ENCODE measurements at regions not wholly inside any gene's neighbourhood (a gene's known extent, or its start where the extent isn't known, plus 50 kb on each side); places are given as distances from the start of the nearest gene placed in this dataset.

GRCh38 chr7:112646783-112647182 is 143.4 kb downstream of the TMEM168 start:
- no peaks in the 10 kb centered on the region for H3K27me3 ChIP-seq (ENCODE audit: insufficient read depth, poor library complexity, severe bottlenecking)
- no peak overlapping the region for H3K27ac ChIP-seq (ENCODE audit: poor library complexity, severe bottlenecking)
- no peak for DNase-seq (ENCODE audit: low spot score)
- H3K4me3 ChIP-seq (ENCODE audit: severe bottlenecking), result no peak overlapping the region
- H3K4me1 ChIP-seq (ENCODE audit: insufficient read depth, poor library complexity, severe bottlenecking), result no peaks in the 10 kb centered on the region
- no peak for ATAC-seq (ENCODE audit: low read depth)
- H3K9me3 ChIP-seq (ENCODE audit: severe bottlenecking), result peaks cover 9% of the 10 kb centered on the region
- H3K36me3 ChIP-seq (ENCODE audit: low read depth), result no peaks in the 10 kb centered on the region
- TF ChIP-seq, protein P1, sequence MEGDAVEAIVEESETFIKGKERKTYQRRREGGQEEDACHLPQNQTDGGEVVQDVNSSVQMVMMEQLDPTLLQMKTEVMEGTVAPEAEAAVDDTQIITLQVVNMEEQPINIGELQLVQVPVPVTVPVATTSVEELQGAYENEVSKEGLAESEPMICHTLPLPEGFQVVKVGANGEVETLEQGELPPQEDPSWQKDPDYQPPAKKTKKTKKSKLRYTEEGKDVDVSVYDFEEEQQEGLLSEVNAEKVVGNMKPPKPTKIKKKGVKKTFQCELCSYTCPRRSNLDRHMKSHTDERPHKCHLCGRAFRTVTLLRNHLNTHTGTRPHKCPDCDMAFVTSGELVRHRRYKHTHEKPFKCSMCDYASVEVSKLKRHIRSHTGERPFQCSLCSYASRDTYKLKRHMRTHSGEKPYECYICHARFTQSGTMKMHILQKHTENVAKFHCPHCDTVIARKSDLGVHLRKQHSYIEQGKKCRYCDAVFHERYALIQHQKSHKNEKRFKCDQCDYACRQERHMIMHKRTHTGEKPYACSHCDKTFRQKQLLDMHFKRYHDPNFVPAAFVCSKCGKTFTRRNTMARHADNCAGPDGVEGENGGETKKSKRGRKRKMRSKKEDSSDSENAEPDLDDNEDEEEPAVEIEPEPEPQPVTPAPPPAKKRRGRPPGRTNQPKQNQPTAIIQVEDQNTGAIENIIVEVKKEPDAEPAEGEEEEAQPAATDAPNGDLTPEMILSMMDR (IDR thresholded peaks at IDR 0.05; ENCODE audit: poor library complexity, severe bottlenecking), result no peak

GRCh38 chr7:112648781-112649180 is 141.4 kb downstream of the TMEM168 start:
- no peaks in the 10 kb centered on the region for H3K27me3 ChIP-seq (ENCODE audit: insufficient read depth, poor library complexity, severe bottlenecking)
- ATAC-seq (ENCODE audit: low read depth) (no peak), DNase-seq (ENCODE audit: low spot score) (no peak)
- no peaks in the 10 kb centered on the region for H3K4me1 ChIP-seq (ENCODE audit: insufficient read depth, poor library complexity, severe bottlenecking)
- peaks cover 9% of the 10 kb centered on the region for H3K9me3 ChIP-seq (ENCODE audit: severe bottlenecking)
- TF ChIP-seq, protein P1 (IDR thresholded peaks at IDR 0.05; ENCODE audit: poor library complexity, severe bottlenecking), result no peak
- no peak overlapping the region for H3K27ac ChIP-seq (ENCODE audit: poor library complexity, severe bottlenecking)
- no peaks in the 10 kb centered on the region for H3K36me3 ChIP-seq (ENCODE audit: low read depth)
- no peak overlapping the region for H3K4me3 ChIP-seq (ENCODE audit: severe bottlenecking)

DNA sequence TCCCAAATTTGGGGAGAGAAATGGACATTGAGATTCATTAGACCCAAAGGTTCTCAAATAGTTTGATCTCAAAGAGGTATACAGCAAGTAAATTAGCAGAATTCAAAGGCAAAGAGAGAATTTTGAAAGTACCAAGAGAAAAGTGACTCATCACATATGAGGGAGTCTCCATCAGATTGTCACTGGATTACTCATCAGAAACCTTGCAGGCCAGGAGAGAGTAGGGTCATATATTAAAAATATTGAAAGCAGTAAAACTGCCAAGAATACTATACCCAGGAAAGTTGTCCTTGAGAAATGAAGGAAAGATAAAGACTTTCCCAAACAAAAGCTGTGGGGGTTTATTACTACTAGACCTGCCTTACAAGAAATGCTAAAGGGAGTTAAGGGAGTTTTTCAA is 140.6 kb downstream of the TMEM168 start:
- TF ChIP-seq, protein P1 (IDR thresholded peaks at IDR 0.05; ENCODE audit: poor library complexity, severe bottlenecking), result no peak
- Histone ChIP-seq H3K27me3 (ENCODE audit: insufficient read depth, poor library complexity, severe bottlenecking) (no peaks in the 10 kb centered on the region), H3K4me1 (ENCODE audit: insufficient read depth, poor library complexity, severe bottlenecking) (no peaks in the 10 kb centered on the region), H3K9me3 (ENCODE audit: severe bottlenecking) (peaks cover 9% of the 10 kb centered on the region), H3K4me3 (ENCODE audit: severe bottlenecking) (no peak overlapping the region), H3K36me3 (ENCODE audit: low read depth) (no peaks in the 10 kb centered on the region), H3K27ac (ENCODE audit: poor library complexity, severe bottlenecking) (no peak overlapping the region)
- no peak for DNase-seq (ENCODE audit: low spot score)
- no peak for ATAC-seq (ENCODE audit: low read depth)

- H3K9me3 ChIP-seq (ENCODE audit: severe bottlenecking), result no peaks in the 10 kb centered on the region
- ATAC-seq (ENCODE audit: low read depth) (peak; percentile 82), DNase-seq (ENCODE audit: low spot score) (no peak)
- H3K27ac ChIP-seq (ENCODE audit: poor library complexity, severe bottlenecking), result no peak overlapping the region
- no peaks in the 10 kb centered on the region for H3K4me1 ChIP-seq (ENCODE audit: insufficient read depth, poor library complexity, severe bottlenecking)
- H3K27me3 ChIP-seq (ENCODE audit: insufficient read depth, poor library complexity, severe bottlenecking), result no peaks in the 10 kb centered on the region
- H3K4me3 ChIP-seq (ENCODE audit: severe bottlenecking), result no peak overlapping the region
- H3K36me3 ChIP-seq (ENCODE audit: low read depth), result no peaks in the 10 kb centered on the region
- TF ChIP-seq, protein P1 (IDR thresholded peaks at IDR 0.05; ENCODE audit: poor library complexity, severe bottlenecking), result no peak
These were observed 135.6 kb downstream of the TMEM168 start for GRCh38 chr7:112654322-112655216.

DNA sequence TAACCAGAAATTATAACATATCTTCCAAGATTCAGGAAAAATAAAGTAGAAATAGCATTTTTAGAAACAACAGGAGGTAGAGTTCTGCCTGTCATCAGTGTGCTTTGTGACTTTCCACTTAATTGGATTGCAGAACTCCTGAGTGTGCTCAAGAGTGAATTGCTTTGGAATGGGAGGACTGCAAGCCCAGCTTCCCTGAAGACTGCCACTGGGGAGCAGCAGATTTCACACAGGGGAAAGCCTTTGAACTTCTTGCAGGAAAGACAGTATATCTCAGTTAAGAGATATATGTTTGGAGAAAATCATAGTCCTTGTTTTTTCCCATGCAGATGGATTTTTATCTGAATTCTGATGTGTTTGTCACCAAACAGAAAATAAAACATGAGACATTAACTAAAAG is 124.5 kb downstream of the TMEM168 start:
- Histone ChIP-seq H3K27ac (ENCODE audit: poor library complexity, severe bottlenecking) (no peak overlapping the region), H3K4me3 (ENCODE audit: severe bottlenecking) (no peak overlapping the region), H3K36me3 (ENCODE audit: low read depth) (no peaks in the 10 kb centered on the region), H3K4me1 (ENCODE audit: insufficient read depth, poor library complexity, severe bottlenecking) (no peaks in the 10 kb centered on the region), H3K9me3 (ENCODE audit: severe bottlenecking) (no peaks in the 10 kb centered on the region), H3K27me3 (ENCODE audit: insufficient read depth, poor library complexity, severe bottlenecking) (no peaks in the 10 kb centered on the region)
- DNase-seq (ENCODE audit: low spot score) (no peak), ATAC-seq (ENCODE audit: low read depth) (peak; percentile 54; the same call in 1 of the 3 replicates)
- TF ChIP-seq, protein P1 (IDR thresholded peaks at IDR 0.05; ENCODE audit: poor library complexity, severe bottlenecking), result peak; percentile 33
